Smooth muscle cell (in vitro differentiated cells): ENCODE measurements at regions not wholly inside any gene's neighbourhood (a gene's known extent, or its start where the extent isn't known, plus 50 kb on each side); places are given as distances from the start of the nearest gene placed in this dataset.

Experiments
- DNase-seq: peaks from one replicate; lab custom pipeline; 2025; ENCODE audit not compliant: unreplicated experiment; lab: John Stamatoyannopoulos, UW
- H2AFZ ChIP-seq: fragments of 200-600 bp; sonication (generic); 2 replicates; pipeline ENCODE4 v1.6.0; 2016; ENCODE audit warnings: antibody characterized with exemption, low read depth, mild to moderate bottlenecking
- H3F3A ChIP-seq: fragments of 200-600 bp; sonication (generic); 2 replicates; pipeline ENCODE4 v1.6.0; 2017; ENCODE audit warnings: antibody characterized with exemption, low read depth
- H3K27ac ChIP-seq: fragments of 200-600 bp; sonication (generic); 2 replicates; pipeline ENCODE4 v1.5.1; 2016; ENCODE audit warnings: low read depth, mild to moderate bottlenecking
- H3K27me3 ChIP-seq: fragments of 200-600 bp; sonication (generic); 2 replicates; pipeline ENCODE4 v1.6.1; 2016; ENCODE audit warnings: low read depth, mild to moderate bottlenecking
- H3K36me3 ChIP-seq: fragments of 200-600 bp; sonication (generic); 2 replicates; pipeline ENCODE4 v1.5.1; 2016; ENCODE audit warnings: low read depth
- H3K4me1 ChIP-seq: fragments of 200-600 bp; sonication (generic); 2 replicates; pipeline ENCODE4 v1.5.1; 2016; ENCODE audit warnings: low read depth
- H3K4me2 ChIP-seq: fragments of 200-600 bp; sonication (generic); 2 replicates; pipeline ENCODE4 v1.6.0; 2016; ENCODE audit warnings: mild to moderate bottlenecking
- H3K4me3 ChIP-seq: fragments of 200-600 bp; sonication (generic); 2 replicates; pipeline ENCODE4 v1.5.1; 2016; ENCODE audit warnings: mild to moderate bottlenecking
- H3K79me2 ChIP-seq: fragments of 200-600 bp; sonication (generic); 2 replicates; pipeline ENCODE4 v1.6.0; 2016; ENCODE audit warnings: low read depth, mild to moderate bottlenecking
- H3K9ac ChIP-seq: fragments of 200-600 bp; sonication (generic); 2 replicates; pipeline ENCODE4 v1.6.0; 2016; ENCODE audit warnings: low read depth
- H3K9me3 ChIP-seq: fragments of 200-600 bp; sonication (generic); replicated peaks from 2 replicates; pipeline ENCODE4 v1.5.1; 2016; ENCODE audit warnings: low read depth
- H4K20me1 ChIP-seq: fragments of 200-600 bp; sonication (generic); 2 replicates; pipeline ENCODE4 v1.6.0; 2016; ENCODE audit warnings: low read depth
- WGBS: methylation state at CpG from one replicate; pipeline ENCODE4 v1.1.7; 2016; ENCODE audit warnings: low lambda C conversion rate; 5-methylcytosine and 5-hydroxymethylcytosine counted together
- TF ChIP-seq, protein P1 (sequence below): fragments of 200-600 bp; sonication (generic); IDR thresholded peaks from 2 replicates; pipeline ENCODE4 v1.5.1; 2017; ENCODE audit warnings: borderline replicate concordance, mild to moderate bottlenecking, antibody characterized with exemption; ENCODE audit not compliant: insufficient read depth, poor library complexity, severe bottlenecking

DNA sequence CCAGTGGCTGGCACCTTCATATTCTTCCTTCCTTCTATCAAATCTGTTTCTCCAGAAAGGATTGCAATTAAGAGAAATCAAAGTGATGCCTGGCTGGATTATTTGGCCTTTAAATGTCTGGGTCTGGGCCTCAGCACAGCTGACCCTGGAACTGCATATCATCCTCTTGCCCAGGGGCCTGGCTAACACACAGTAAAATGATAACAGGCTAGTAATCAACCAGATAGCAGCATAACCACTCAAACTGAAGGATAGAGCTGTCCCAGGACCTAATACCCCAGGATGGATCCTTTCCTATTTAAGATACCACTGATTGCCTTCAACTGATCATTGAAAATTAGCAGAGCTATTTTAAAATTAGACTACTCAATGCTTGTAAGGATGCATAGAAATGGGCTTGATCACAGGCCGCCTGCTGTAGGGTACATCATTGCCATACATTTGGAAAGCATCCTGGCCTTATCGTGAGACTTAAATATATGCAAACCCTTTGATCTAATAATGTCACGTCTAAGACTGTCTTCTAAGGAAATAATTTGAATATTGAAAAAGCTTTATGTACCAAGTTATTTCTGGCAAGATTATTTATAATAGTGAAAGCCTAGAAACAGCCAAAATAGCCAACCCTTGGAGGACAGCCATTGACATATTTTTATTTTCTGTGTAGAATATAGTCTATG lies 144.0 kb upstream of the CHST15 start:
- Histone ChIP-seq H3K9me3 (no peaks in the 10 kb centered on the region), H3F3A (no peaks in the 10 kb centered on the region), H4K20me1 (no peaks in the 10 kb centered on the region), H3K9ac (no peak overlapping the region), H3K4me3 (no peak overlapping the region), H3K27ac (no peak overlapping the region), H2AFZ (no peak overlapping the region), H3K27me3 (no peaks in the 10 kb centered on the region), H3K4me1 (no peaks in the 10 kb centered on the region), H3K36me3 (no peaks in the 10 kb centered on the region), H3K4me2 (no peak overlapping the region), H3K79me2 (no peaks in the 10 kb centered on the region)
- DNase-seq: no peak
- TF ChIP-seq, protein P1, sequence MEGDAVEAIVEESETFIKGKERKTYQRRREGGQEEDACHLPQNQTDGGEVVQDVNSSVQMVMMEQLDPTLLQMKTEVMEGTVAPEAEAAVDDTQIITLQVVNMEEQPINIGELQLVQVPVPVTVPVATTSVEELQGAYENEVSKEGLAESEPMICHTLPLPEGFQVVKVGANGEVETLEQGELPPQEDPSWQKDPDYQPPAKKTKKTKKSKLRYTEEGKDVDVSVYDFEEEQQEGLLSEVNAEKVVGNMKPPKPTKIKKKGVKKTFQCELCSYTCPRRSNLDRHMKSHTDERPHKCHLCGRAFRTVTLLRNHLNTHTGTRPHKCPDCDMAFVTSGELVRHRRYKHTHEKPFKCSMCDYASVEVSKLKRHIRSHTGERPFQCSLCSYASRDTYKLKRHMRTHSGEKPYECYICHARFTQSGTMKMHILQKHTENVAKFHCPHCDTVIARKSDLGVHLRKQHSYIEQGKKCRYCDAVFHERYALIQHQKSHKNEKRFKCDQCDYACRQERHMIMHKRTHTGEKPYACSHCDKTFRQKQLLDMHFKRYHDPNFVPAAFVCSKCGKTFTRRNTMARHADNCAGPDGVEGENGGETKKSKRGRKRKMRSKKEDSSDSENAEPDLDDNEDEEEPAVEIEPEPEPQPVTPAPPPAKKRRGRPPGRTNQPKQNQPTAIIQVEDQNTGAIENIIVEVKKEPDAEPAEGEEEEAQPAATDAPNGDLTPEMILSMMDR: no peak
- 73% methylated on average over 3 of the region's 3 CpGs for WGBS

DNA sequence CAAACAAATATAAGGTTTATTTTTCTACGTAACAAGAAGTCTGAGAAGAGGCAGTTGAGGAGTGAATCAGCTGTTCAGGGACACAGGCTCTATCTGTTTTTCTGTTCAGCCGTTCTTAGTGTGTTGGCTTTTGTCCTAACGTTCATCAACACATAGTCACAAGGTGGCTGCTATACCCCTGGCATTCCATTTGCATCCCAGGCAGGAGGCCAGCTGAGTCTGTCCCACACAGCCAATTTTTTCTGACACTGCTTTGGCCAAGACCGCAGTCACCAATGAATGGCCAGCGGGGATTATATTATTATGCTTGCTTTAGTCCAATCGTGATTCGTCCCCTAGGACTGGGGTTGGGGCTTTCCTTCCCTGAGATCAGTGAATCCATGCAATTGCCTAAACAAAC lies 143.4 kb upstream of the CHST15 start:
- Histone ChIP-seq H4K20me1 (no peaks in the 10 kb centered on the region), H3K9me3 (no peaks in the 10 kb centered on the region), H3K36me3 (no peaks in the 10 kb centered on the region), H3F3A (no peaks in the 10 kb centered on the region), H3K27me3 (no peaks in the 10 kb centered on the region), H3K4me1 (no peaks in the 10 kb centered on the region), H2AFZ (no peak overlapping the region), H3K4me2 (no peak overlapping the region), H3K27ac (no peak overlapping the region), H3K4me3 (no peak overlapping the region), H3K79me2 (no peaks in the 10 kb centered on the region), H3K9ac (no peak overlapping the region)
- WGBS: 82% methylated on average over 7 of the region's 7 CpGs
- no peak for DNase-seq
- TF ChIP-seq, protein P1: no peak

DNA sequence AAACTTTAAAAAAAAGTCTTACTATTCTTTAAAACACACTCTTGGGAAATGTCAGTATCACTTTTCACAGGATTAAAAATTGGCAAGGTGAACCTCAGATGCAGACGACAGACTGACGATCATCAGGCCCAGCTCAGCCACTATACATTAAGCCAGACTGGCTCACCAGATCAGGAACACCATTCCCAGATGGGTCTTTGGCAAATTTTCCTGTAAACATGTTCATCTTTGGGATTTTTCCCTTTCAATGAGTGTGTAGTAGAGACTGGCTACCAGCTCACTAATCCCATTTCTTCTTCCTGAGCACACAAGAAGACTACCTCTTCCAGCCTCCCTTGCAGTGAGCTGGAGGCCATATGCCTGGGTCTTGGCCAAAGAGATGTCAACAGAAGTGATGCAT lies 142.7 kb upstream of the CHST15 start:
- WGBS: 91% methylated on average over 2 of the region's 2 CpGs

More for the DNA sequence above, 142.7 kb upstream of the CHST15 start:
- Histone ChIP-seq H3K9me3 (no peaks in the 10 kb centered on the region), H2AFZ (no peak overlapping the region), H3K4me3 (no peak overlapping the region), H3K9ac (no peak overlapping the region), H4K20me1 (no peaks in the 10 kb centered on the region), H3K36me3 (no peaks in the 10 kb centered on the region), H3K4me1 (no peaks in the 10 kb centered on the region), H3K27me3 (no peaks in the 10 kb centered on the region), H3F3A (no peaks in the 10 kb centered on the region), H3K27ac (no peak overlapping the region), H3K79me2 (no peaks in the 10 kb centered on the region), H3K4me2 (no peak overlapping the region)
- TF ChIP-seq, protein P1: no peak
- no peak for DNase-seq
